Stimulated activated CD8-positive, alpha-beta memory T cell treated with anti-CD3 and anti-CD28 coated beads, Interleukin-15, amount 100 ng/mL, for 1 hour (primary cell): ENCODE measurements at regions not wholly inside any gene's neighbourhood (a gene's known extent, or its start where the extent isn't known, plus 50 kb on each side); places are given as distances from the start of the nearest gene placed in this dataset.

ENCODE experiments used
- DNase-seq: peaks from one replicate; pipeline ENCODE4 v3.0.0-alpha.2; 2020; ENCODE audit warnings: low read depth

GRCh38 chr7:121449735-121450240 is 53.7 kb upstream of the FAM3C start:
- no peak for DNase-seq

- DNase-seq, result no peak
These were observed 53.2 kb upstream of the FAM3C start for GRCh38 chr7:121449329-121449728.

- no peak for DNase-seq
These were observed 52.3 kb upstream of the FAM3C start for GRCh38 chr7:121448429-121448828.

GRCh38 chr7:121447911-121448300 is 51.8 kb upstream of the FAM3C start:
- DNase-seq, result no peak

GRCh38 chr7:121447243-121447910 is 51.3 kb upstream of the FAM3C start:
- DNase-seq, result no peak

GRCh38 chr7:121446526-121446925 is 50.4 kb upstream of the FAM3C start:
- DNase-seq, result no peak
